OCI-M1 (cell line): ENCODE measurements at regions not wholly inside any gene's neighbourhood (a gene's known extent, or its start where the extent isn't known, plus 50 kb on each side); places are given as distances from the start of the nearest gene placed in this dataset.

Experiments used
- DNase-seq: peaks from one replicate; lab custom pipeline; 2025; lab: John Stamatoyannopoulos, UW

DNA sequence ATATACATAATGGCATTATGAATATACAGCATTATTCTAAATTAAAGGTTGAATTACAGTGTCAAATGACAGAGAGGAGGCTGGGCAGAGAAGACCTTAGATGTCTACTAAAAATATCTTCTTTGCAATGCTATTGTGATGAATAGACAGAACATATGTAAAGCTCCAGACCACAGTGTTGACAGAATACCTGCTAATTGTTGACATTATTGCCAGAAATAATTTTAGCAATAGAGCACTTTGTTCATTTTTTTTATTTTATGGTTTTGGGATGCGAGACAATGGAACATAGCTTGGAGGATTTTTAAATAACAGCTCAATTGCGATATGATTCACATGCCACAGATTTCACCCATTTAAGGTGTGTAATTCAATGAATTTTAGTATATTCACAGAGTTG lies 508.8 kb downstream of the PSAT1 start:
- no peak for DNase-seq

DNA sequence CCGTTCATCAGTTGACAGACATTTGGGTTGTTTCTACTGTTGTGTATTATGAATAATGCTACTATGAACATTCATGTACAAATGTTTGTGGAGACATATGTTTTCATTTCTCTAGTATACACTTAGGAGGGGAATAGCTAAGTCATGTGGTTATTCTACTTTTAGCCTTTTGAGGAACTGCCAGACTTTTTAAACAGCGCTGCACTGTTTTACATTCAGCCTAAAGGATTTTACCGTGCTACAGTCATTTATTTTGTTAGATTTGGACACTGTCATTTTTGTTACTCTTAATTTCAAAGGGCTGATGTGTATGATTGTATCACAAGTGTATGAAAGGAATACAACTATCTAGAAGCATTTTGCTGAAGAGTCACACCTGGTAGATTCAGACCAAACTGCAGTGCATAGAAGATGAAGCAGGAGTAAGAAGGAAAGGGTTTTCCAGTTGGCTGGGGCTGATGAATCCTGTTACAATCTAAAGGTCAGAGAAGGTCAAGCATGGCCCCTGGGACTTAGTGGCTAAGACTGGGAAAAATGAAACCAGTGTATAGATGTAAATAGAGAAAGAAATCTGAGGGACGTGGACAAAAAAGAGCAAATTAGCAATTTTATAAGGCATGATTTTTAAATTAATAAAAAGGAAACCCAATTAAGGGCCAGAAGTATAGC lies 509.7 kb downstream of the PSAT1 start:
- DNase-seq, result no peak

DNA sequence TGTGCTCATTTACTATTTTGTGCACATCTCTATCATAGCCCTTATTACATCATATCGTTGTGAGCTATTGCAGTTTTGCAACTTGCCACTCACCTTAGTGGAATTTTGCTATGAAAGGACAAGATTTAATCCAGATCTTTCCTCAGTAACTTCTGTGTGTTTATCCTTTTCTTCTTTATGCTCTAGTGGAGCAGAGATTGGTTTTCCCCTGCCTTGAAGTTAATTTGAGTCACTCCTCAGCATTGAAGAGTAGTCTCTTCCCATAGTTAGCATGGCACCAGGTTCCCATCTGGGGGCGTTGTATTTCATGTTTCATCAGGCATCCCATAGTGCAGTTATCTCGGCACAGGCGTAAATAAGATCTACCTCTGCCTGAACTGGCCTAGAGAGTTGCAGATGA lies 510.4 kb downstream of the PSAT1 start:
- DNase-seq, result no peak

DNA sequence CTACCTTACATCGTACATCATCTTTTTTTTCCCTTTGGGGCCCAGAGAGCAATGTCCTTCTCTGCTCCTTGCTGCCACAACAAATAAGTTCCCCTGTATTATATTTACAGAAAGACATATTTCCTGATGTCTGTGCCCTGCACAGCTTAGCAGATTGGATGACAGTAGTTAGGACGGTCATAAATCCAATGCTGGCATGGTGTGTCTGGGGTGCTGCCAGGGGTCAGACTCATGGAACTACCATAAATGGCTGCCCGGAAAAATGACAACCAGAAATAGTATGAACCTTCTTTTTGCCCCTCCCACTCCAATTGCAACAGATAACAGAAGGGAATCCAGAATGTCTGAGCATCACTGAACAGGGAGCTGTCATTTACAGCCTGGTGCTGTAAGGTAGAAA lies 511.1 kb downstream of the PSAT1 start:
- DNase-seq, result no peak

DNA sequence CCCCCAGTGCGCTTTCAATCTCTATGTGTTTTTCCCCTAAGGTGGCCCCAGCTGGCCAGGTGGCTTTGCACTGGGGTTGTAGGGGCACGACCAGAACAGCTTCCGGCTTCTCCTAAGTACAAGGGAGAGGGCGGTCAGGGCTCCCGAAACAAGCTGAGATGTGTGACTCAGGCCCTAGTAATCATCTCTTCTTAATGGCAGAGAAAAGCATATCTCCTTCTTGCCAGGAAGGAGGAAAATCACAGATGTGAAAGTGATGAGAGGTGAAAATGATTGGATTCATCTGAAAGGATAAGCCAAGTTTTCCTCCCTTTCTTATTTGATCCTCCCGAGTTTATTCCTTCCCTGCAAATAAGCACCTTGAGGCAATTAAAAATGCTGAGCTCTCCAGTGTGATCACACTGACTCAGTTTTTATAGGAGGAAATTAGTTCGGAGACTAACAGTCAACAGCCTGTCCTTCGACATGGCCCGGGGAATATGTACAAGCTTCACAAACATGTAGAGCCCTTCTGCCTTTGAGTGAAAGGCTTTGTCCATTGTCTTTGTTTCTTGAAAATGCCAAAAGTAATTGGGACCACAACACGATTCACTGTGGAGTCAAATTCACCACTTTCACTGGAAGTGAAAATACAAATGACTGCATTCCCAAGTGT lies 514.8 kb downstream of the PSAT1 start:
- no peak for DNase-seq

DNA sequence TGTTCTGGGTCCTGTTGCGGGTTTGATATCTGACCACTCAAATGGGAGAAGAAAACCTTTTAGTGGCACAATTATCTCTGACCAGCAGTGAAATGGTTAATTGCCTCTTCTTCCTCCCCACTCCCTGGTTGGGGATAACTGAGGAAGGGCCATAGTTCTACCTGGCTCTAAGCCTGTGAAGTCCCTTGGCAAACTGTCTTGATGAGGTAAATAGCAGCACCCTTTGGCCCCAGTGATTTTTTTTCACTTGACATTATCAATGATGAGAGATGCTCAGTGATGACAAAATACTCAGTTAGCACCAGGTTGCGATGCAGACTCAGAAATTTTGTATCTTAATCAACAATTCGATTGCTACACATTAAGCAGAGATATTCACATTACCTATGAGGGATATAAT lies 515.7 kb downstream of the PSAT1 start:
- no peak for DNase-seq

DNA sequence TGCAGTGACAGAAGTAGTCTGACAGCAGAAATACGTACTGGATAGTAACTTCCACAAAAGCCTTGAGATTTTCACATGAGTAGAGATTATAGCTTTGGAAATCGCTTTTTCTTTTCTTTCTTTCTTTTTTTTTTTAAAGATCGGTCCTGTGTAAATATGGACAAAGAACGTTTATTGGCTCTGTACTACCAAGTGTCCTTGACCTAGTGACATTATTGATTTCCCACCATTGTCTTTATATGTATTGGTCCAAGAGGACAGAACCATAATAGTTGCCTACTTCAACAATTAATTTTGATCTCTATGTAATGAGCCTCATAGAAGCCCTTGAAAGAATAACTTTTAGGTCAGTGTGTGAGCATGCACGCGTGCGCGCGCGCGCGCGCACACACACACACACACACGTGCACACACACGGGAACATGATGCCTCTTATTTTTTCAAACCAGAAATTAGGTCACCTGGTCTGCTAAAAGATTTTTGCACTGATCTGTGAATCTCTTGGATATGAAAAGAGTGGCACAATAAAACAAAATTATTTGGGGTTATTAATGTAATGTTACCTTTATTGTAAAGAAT lies 516.8 kb downstream of the PSAT1 start:
- no peak for DNase-seq

DNA sequence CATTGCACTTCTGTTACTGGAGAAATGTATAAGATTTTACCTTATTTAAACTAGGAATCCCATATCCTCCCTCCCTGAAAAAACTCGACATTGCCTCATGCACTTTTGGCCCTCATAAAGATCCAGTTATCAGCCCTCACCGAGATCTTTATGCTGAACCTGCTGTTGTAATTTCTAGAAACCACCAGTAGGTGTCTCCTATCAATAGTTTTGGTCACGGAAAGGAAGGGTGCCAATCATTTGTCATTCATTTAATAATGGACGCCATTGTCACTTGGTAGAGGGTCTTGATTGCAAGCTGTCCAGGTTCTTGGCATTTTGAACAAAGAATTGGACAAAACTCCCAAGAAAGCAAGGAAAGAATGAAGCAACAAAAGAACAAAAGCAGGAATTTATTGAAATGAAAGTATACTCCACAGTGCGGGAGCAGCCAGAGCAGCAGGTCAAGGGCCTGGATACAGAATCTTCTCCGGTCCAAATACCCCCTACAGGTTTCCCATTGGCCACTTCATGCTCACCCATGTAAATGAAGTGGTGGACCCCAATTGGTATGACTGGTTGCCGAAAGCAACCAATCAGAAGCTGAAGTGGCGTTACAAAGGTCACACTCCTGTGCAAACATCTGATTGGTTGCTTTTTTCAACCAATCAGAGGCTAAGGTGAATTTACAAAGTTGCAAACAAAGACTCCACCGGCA lies 524.3 kb downstream of the PSAT1 start:
- peak; percentile 65 for DNase-seq

DNA sequence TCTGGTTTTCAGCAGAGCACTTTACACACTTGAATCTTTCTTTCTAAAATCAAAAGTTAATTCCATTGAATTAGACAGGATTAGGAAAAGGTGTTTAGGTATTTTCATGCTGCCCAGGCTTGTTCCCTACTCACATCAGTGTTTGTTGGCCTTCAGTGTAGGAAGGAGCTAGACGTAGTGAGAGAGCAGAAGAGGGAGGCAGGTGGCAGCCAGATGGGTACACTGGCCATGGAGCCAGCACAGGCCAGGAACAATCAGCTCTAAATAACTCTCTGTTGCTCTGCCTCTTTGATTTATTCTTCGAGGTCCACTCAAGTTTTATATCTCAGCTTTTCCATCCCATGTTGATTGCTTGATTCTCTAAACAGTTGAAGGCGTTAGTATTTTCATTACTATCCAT lies 529.6 kb downstream of the PSAT1 start:
- DNase-seq, result no peak

DNA sequence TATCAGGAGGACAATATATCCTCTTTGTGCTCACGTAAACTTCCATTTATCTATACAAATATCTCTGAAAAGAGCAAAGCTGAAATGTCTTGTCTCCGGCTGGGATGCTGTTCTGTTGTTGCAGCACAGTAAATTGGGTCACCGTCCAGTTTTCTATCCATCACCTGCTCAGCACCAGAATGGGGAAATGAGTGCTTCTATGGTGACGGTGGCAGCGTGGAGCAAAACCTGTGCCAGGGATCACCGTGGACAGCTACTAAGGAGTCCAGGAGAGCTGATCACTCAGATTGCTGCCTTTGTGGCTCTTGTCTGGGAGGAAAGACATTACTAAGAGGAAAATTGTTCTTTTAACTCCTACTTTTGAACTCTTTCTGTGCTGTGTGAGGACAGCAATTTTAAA lies 531.6 kb downstream of the PSAT1 start:
- DNase-seq, result no peak

DNA sequence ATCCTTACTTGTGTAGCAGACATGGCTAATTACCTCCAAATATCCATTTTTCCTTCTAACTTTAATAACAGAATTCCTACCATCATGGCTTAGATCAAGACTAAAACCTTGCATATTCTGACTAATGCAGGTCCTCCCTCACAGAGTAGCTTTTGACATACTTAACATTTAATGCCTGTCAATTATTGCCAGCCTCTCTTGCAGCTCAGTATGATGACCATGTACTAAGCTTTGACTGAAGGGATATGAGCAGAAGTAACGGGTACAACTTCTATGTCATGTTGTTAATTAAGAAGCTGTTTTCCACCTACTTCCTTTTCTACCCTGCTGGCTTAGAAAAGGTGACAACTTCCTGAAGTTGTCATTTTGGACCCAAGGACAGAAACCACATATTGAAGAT lies 533.4 kb downstream of the PSAT1 start:
- DNase-seq, result no peak

DNA sequence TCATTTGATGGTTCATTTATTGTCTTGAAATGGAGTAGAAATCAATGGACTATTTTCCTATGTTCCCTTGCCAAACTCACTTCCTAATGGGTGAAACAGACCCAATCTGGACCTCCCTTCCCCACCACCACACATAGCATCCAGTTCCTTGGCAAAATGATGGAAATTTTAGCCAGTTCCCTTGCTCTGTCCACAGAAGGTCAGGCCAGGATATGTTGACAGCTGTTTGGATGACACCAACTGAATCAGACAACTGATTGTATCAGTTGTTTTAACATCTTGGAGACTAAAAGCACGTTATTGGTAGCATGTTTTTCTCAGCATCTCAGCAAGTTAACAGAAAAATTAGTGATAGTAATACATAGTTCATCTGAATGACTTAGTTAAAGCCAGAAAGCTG lies 534.8 kb downstream of the PSAT1 start:
- DNase-seq, result no peak

DNA sequence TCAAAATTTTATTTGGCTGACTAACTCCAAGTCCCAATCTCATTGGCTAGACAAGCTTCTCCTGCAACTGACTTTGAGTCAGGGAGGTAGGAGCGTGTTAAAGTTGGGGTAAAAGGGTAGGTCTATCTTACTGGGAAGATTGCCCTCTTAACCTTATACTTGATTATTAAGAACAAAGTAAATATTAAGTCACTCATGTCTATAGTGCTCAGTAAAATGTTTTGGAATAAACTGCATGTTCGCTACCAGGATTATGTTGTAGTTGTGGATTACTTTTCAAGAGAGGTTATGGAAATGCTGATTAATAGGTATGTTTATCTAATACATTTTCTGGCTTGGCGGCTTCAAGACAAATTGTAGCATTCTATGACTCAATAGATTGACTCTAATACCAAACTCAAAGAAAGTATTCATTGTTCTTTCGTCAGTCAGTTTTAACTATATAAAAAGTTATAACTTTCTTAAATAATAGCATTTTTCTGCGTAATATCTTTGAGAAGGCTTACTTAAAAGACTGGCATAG lies 539.1 kb downstream of the PSAT1 start:
- DNase-seq, result no peak

DNA sequence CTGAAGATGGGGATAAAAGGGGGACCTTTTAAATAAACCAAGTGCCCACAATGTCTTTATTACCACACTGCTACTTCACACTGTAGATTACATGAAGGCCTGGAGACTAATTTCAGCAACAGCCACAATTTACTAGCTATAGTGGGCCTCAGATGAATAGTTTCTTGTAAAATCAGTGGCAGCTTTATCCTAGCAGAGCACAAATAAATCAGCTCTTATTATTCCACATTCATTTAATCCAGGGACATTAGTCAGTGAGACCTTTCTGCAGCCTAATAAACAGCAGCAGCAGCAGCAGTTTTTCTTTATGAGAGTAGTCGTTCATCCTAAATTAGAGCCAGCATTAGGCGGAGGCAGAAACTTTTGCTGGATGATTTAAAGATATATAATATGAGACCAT lies 542.3 kb downstream of the PSAT1 start:
- no peak for DNase-seq

DNA sequence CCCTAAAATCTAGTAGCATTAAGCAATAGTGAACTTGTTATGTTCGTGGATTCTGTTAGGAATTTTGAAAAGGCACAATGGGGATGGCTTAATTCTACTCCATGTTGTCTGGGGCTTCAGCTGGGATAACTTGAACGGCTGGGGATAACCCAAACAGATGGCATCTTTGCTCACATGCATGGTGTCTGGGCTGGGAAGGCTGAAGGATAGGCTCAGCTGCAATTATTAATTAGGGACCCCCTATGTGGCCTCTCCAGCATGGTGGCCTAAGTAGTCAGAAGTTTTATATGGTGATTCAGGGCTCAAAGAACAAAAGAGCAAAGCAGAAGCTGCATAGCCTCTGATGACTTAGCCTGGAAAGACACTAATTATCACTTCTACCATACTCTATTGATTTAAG lies 551.1 kb downstream of the PSAT1 start:
- DNase-seq, result no peak

DNA sequence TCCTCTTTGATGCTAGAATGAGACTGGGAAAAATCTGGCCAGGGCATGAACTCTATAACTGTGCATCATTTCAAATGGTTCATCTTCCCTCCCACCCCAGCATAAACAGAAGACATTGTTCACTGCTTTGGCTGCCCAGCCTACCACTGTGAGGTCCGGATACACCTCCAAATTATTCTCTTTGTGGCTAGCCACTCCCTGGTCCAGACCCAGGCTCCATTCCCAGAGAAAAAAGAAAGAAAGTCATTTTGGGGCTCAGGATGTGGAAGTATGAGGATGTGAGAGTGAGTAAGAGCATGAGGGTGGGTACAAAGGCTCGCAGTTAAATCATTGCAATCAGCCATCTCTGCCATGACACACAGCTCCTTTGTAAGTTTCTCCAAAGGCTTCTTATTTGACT lies 559.2 kb downstream of the PSAT1 start:
- DNase-seq, result no peak

DNA sequence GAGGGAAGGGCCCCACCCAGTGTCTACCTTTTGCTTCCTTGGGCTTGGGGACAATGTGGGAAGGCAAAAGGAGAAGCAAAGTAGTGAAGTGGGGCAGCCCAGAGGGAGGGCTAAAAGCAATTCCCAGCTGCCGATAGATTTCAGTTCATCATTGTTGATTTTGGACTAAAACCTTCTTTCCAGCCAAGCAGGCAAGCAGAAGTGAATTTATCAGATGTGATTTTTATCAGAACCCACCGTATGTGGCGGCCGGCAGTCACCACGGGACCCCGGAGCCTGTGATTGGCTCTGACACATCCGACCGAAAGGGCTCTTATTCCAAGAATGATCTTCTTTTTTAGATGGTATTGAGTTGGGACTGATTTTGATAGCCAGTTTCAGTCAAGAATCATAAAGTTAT lies 559.9 kb downstream of the PSAT1 start:
- DNase-seq, result no peak

DNA sequence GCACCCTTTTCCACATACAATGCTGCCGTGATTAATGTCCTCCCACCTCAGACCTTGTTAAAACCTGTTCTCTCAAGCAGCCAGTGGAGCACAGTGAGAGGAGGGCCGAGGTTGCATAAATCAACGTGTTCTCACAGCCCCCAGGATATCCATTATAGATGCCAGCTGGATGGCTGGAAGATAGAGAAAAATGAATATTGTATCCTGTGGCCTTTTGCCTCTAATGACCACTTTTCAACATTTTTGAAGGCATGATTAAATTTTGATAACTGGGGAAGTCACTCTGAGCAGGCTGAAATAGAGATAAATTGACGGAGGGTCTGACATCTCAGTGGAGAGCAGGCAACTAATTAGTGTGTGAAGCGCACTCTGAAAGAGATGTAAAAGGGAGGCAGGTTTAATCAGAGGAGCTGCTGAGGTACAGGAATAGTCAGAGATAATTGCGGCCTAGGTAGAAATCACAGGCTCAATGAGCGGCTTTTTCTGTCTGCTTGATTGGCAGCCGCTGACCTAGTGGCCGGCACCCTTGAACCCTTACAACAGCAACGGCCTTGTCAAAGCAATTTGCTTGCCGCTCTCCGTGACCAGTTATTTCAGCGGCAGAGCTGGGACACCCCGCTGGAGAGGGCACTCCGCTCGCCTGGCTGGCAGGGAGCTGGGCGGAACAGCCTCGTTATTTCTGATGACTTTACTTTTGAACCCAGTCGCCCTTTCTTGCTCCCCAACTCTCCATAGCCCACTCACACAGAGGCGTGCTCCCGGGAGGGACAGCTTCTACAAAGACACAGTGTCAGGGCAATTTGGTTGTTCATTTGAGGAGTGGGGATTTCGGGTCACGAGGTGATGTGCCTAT lies 560.7 kb downstream of the PSAT1 start:
- no peak for DNase-seq

DNA sequence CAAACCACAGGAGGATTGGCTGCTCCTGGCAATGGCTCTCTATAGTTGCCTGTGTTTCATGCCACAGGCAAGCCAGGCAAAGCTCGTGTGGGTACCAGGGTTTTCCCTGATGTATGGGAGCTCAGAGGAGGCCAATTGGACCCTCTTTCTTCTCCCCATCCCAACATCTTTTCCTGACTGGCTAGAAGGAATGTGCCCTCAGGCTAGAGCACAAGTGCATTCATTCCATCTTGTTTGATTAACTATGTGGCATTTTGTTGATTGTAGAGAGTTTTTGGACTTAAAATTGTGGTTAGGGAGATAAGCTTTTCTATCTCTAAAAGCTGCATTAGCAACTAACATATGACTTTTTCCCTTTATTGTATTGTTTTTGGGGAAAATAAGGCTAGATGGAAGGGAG lies 561.3 kb downstream of the PSAT1 start:
- DNase-seq, result no peak

DNA sequence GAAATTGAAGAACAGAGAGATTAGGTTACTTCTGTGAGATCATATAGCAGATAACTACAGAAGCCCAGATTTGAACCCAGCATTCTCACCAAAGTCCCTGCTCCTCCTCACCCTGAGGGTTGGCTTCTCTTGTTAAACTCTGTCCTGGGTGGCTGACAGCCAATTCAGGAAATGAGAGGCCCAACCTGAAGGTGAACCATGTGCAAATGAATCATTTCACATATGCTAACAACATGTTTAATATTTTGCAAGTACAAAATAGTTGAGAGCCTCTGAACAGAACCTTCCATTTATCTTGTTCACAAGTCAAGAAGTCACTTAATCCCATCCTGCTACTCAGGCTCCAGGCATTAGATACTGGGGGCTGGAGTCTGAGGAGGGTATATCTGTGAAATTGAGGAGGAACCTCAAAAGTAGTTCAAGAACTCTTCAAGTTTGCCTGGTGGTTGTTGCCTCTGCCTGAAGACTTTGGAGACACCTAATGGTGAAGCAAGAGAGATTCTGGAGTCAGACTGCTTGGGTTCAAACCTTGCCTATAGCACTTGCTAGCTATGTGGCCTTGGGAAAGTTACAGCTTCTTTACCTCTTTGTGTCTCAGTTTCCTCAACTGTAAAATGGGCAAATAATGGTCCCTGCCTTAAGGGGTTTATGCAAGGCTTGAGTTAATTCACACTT lies 564.0 kb downstream of the PSAT1 start:
- DNase-seq, result no peak

DNA sequence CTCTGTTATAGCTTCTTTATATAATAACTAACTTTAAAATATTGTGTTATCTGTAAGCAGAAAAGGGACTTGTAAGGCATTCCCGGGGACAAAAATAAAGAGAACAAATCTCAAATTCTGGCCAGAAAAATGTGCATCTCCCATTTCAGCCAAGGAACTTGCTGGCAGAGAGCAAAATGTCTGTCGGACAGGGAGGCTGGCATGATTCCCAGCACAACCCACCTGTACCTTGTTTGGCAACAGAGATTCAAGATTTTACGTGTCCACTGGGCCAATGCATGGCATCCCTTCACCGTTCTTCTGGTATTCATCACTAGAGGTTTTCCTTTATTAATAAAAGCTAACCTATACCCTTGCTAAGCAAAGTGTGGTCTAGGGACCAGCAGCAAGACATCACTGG lies 566.6 kb downstream of the PSAT1 start:
- no peak for DNase-seq
